Activated CD8-positive, alpha-beta memory T cell treated with anti-CD3 and anti-CD28 coated beads for 36 hours (primary cell): ENCODE measurements at regions not wholly inside any gene's neighbourhood (a gene's known extent, or its start where the extent isn't known, plus 50 kb on each side); places are given as distances from the start of the nearest gene placed in this dataset.

Experiments used
- CTCF ChIA-PET: fragments of 350-600 bp; sonication (Branson Sonifier 250); formaldehyde crosslinking; loops from one replicate; lab custom pipeline; 2021; ENCODE audit warnings: antibody characterized with exemption; lab: Charles Lee
- POLR2A ChIA-PET: fragments of 350-600 bp; sonication (Branson Sonifier 250); formaldehyde crosslinking; loops from one replicate; lab custom pipeline; 2021; ENCODE audit warnings: antibody characterized with exemption; lab: Charles Lee

- ChIA-PET CTCF (no interaction called here), POLR2A (no interaction called here)
Measured at GRCh38 chr1:2962541-2962940, 58.7 kb upstream of the ACTRT2 start.

- ChIA-PET POLR2A (no interaction called here), CTCF (interaction anchor here (0.6 kb wide), 1 partner anchor 1517 kb away, joined by 3 read pairs; no protein-coding TSS in a partner anchor)
Measured at GRCh38 chr1:2962946-2963345, 58.3 kb upstream of the ACTRT2 start.

GRCh38 chr1:2965676-2966075, 55.6 kb upstream of the ACTRT2 start:
- ChIA-PET POLR2A (no interaction called here), CTCF (no interaction called here)

GRCh38 chr1:2966449-2967328, 54.6 kb upstream of the ACTRT2 start:
- ChIA-PET POLR2A (no interaction called here), CTCF (no interaction called here)

GRCh38 chr1:2967329-2967725, 53.9 kb upstream of the ACTRT2 start:
- CTCF ChIA-PET = no interaction called here

GRCh38 chr1:2967881-2968280, 53.4 kb upstream of the ACTRT2 start:
- ChIA-PET POLR2A (no interaction called here), CTCF (no interaction called here)

More at GRCh38 chr1:2967329-2967725, 53.9 kb upstream of the ACTRT2 start:
- POLR2A ChIA-PET = no interaction called here

GRCh38 chr1:2968471-2968881, 52.8 kb upstream of the ACTRT2 start:
- ChIA-PET CTCF (no interaction called here), POLR2A (no interaction called here)

- ChIA-PET POLR2A (no interaction called here), CTCF (no interaction called here)
Measured at GRCh38 chr1:2969011-2969844, 52.0 kb upstream of the ACTRT2 start.

GRCh38 chr1:2969845-2970291, 51.4 kb upstream of the ACTRT2 start:
- ChIA-PET CTCF (no interaction called here), POLR2A (no interaction called here)

GRCh38 chr1:2970311-2971071, 50.8 kb upstream of the ACTRT2 start:
- POLR2A ChIA-PET = no interaction called here
- CTCF ChIA-PET = no interaction called here

GRCh38 chr1:2971101-2971501, 50.2 kb upstream of the ACTRT2 start:
- ChIA-PET CTCF (no interaction called here), POLR2A (no interaction called here)
